HG03159 (cell line): ENCODE measurements at regions not wholly inside any gene's neighbourhood (a gene's known extent, or its start where the extent isn't known, plus 50 kb on each side); places are given as distances from the start of the nearest gene placed in this dataset.

ENCODE experiments used
- ATAC-seq: cut with Tn5 transposase; IDR thresholded peaks from one replicate; pipeline ENCODE4 v1.9.1; 2021; ENCODE audit warnings: mild to moderate bottlenecking, moderate library complexity; ENCODE audit not compliant: unreplicated experiment

GRCh38 chr10:108410236-108410635 is 1245.7 kb upstream of the SORCS1 start:
- ATAC-seq = no peak

DNA sequence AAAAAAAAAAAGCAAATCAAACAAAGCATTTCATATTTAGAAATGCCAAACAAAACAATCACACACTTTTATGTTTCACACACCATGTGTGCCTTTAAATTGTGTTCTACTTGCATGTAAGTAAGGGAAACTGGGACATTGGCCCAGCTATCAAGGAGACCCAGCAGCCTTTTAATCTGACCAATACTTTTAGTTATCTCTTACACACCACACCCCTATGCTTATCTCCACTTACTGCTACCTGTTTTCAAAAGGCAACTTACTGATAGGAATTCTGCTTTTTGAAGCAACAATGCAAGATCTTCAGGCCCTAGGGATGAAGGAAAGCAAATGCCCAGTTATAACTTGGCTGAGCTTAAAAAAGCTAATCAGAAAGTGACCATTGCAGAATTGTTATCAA is 1244.8 kb upstream of the SORCS1 start:
- no peak for ATAC-seq

- no peak for ATAC-seq
Measured at GRCh38 chr10:108404155-108404554, 1239.6 kb upstream of the SORCS1 start.

DNA sequence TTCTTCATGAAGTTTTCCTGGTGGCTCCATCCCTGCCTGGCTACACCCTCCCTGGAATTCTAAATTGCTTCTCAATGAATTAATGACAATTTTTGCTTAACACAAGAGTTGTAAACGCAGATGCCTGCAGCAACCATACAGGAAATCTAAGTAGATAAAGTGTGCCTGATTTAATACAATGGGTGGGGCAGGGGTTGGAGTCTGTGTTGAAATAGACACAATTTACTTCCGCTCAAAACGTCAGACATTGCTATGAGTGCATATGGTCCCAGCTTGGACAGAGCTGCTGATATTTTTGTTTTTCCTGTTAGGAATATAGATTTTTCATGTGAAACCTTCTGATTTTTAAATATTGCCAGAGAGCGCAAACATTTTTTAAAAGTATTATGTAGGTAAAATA is 1235.0 kb upstream of the SORCS1 start:
- no peak for ATAC-seq

GRCh38 chr10:108393089-108393488 is 1228.6 kb upstream of the SORCS1 start:
- no peak for ATAC-seq

DNA sequence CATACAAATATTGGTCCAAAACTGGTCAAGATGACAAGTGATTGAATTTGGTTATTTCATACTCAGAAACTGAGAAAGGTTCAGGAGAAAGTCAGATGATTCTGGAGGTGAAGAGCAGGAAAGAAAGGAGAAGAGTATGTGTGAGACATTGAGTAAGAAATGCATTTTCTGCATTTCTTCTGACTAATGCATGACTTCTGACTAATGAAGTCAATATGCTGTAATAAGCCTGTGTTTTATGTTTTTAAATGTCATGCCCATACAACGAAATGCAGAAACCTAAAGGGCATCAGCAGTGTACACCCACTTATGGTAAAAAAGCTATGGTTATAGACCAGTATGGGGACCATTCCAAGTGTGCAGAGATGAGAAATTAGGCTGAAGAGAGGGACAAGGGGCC is 1227.8 kb upstream of the SORCS1 start:
- ATAC-seq = no peak

DNA sequence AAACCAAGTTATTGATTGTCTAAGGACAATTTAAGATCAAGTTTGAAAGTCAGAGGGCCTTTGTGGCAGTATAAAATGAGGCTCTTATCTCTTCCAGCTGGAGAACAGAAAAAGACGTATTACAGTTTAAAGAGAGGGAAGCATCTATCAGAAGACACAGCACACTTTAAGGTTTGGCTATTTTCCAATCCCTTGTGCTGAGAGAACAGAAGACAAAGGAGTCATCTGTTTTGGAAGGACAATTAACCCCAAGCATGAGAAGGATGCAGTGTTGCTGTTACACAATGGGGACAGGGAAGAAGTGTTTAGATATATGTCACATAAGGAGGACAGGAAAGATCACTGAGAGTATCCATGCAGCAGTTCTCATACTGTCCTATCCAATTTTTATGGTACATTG is 1224.2 kb upstream of the SORCS1 start:
- no peak for ATAC-seq

GRCh38 chr10:108385963-108386362 is 1221.5 kb upstream of the SORCS1 start:
- ATAC-seq = no peak

DNA sequence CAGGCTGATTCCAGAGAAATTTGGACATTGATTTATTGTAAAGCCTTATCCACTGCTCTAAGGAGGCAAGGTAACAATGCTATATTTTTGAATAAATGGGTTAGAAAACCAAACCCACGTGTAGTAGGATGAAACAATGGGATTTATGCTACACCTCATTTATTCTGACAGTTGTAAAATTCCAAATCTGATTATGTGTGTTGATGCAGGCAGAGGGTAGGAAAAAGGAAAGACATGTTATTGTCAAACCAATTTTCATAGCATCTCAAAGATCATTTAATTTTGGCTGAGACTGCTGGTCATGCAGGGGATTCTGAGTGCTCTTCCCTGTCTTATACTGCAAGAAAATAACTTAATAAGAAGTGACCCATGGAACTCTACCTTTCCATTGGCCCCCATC is 1219.9 kb upstream of the SORCS1 start:
- no peak for ATAC-seq

GRCh38 chr10:108378779-108379178 is 1214.3 kb upstream of the SORCS1 start:
- no peak for ATAC-seq

DNA sequence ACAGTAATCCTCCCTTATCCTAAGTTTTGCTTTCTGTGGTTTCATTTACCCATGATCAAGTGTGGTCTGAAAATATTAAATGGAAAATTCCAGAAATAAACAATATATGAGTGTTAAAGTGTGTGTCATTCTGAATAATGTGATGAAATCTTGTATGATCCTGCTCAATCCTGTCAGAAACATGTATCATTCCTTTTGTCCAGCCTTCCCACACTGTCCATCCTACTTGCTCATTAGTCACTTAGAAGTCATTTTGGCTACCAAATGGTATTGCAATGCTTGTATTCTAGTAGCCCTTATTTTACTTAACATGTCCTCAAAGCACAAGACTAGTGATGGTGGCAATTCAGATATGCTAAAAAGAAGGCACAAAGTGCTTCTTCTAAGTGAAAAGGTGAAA is 1211.2 kb upstream of the SORCS1 start:
- no peak for ATAC-seq

- ATAC-seq = no peak
Measured at GRCh38 chr10:108374991-108375390, 1210.5 kb upstream of the SORCS1 start.

DNA sequence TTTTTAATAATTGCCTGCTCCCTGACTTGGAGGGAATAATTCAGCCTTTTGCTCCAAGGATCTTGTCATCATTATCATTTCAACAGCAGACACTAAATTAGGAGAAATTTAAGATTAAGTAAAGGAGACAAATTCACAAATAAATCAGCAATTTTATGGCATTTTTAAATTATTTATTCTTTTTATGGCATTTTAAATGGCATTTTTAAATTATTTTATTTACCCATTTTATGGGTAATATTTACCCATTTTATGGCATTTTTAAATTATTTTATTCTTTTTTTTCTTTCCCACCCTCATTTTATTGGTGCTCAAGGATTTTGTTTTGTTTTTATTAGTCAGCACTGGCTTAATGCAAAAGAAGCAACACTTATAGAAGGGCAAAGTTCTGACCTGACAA is 1201.0 kb upstream of the SORCS1 start:
- ATAC-seq = no peak

- ATAC-seq = no peak
Measured at GRCh38 chr10:108363576-108363975, 1199.1 kb upstream of the SORCS1 start.

DNA sequence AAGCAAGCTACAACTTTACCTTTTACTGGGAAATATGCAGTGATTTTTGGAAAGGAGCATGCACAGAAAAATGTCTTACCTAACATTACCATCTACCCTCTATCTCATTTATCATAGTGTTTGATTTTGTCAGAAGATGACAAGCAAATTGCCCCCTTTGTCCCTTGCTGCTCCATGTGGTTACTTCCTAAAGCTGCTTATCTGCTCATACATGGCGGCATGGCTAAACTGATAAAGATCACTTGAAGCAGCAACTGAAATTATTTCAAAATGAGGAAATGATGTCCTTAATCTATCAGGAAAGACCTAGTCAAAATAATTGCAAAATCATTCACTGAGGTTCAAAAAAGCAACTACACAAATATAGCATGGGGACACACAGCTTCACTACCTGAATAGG is 1198.5 kb upstream of the SORCS1 start:
- ATAC-seq = no peak

DNA sequence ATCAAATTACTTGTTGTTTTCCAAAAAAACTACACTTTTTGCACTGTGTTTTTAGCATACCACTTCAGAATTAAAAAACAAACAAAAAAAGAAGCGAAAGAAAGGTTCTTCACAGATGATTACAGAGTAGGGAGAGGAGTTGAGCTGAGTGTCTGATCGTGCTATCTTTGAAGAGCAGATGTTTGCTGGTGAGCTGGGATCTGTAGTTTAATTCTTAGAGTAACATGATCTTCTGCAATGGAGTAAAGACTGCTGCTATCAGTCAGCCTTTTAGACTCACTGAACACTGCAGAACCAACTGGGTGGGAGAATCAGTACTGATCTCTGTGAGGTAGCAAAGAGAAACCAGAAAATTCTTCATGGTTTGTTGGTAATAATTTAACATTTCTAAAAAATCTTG is 1197.8 kb upstream of the SORCS1 start:
- no peak for ATAC-seq

DNA sequence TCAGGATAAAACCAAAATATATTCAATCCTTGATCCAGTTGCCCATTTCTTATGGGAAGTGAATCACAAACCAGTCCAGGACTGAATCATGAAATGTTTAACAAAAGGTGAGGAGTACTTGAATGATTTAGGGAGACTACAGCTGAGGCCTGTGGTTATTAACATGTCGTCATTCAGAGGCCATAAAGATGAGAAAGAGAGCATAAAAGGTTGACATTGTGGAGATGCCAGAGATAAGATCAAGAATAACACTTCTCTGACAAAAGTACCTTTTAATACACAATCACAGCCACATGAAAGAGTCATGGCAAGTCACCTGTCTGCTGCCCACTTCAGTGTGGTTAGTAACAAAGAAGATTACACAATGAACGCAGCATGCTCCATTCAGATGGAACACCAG is 1195.7 kb upstream of the SORCS1 start:
- ATAC-seq = no peak

DNA sequence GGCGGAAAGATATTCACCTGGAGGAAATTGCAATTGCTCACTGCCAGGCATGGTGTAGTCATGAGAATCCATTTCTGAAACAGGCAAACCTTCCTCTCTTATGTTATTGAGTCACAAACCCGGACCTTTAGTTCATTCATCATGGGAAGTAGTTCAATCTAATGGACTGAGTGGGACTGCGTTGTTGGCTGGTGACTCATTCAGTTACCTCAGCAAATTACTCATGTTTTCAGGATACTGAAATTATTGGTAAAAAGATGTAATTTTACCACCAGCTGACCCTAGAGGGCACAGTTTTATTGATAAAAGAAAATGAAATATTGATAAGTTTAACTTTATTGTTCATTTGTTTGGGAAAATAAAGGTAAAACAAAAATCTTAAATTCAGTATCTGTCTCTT is 1194.4 kb upstream of the SORCS1 start:
- ATAC-seq = peak; percentile 85

DNA sequence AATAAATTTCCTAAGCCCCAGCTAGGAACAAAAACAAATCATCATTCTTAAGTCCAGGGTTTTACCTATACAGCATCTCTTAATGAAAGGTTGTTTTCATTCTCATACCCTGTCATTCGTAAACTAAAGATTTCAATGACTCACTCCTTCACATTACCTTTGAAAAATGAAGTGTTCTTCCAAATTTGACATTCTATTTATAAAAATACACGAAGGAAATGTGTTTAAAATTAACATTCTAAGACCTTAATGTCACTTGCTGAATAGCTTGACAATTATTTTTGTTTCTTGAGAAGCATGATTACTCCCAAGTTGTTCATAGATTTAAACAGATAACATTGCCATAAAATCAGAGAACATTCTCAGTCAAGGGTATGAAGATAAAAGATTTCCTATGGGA is 1188.3 kb upstream of the SORCS1 start:
- no peak for ATAC-seq

GRCh38 chr10:108348215-108348614 is 1183.7 kb upstream of the SORCS1 start:
- ATAC-seq = no peak

DNA sequence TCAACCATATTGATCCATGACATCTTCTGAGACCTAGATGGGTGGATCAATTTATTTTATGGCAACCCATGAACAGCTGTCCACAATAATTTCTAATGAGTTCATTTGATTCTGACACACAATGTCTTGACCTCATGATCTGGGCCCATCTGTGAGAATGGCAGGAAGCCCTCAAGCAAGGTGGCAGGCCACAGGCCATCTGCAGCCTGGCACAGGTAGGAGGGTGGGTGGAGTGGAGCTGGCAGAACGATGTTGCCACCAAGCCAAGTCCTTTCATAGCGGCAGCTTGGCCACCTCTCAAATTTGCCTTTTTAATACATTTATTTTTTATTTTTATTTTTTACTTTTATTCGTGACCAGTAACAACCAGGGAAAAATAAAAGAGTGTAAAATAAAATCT is 1181.6 kb upstream of the SORCS1 start:
- ATAC-seq = no peak

- no peak for ATAC-seq
Measured at GRCh38 chr10:108338146-108338545, 1173.6 kb upstream of the SORCS1 start.

GRCh38 chr10:108336836-108337235 is 1172.3 kb upstream of the SORCS1 start:
- no peak for ATAC-seq

DNA sequence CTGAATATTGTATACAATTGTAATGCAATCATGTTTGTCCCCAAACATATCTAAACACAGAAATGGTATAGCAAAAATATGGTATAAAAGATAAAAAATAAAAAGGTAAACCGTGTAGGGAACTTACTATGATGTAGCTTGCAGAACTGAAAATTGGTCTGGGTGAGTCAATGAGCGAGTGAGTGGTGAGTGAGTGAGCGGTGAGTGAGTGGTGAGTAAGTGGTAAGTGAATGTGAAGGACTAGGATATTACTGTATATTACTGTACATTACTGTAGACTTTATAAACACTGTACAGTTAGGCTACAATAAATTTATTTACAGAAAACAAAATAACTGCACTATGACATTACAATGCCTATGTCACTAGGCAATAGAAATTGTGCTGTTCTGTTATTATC is 1163.2 kb upstream of the SORCS1 start:
- no peak for ATAC-seq
